ENCODE measurements at regions not wholly inside any gene's neighbourhood (a gene's known extent, or its start where the extent isn't known, plus 50 kb on each side); places are given as distances from the start of the nearest gene placed in this dataset.

DNA sequence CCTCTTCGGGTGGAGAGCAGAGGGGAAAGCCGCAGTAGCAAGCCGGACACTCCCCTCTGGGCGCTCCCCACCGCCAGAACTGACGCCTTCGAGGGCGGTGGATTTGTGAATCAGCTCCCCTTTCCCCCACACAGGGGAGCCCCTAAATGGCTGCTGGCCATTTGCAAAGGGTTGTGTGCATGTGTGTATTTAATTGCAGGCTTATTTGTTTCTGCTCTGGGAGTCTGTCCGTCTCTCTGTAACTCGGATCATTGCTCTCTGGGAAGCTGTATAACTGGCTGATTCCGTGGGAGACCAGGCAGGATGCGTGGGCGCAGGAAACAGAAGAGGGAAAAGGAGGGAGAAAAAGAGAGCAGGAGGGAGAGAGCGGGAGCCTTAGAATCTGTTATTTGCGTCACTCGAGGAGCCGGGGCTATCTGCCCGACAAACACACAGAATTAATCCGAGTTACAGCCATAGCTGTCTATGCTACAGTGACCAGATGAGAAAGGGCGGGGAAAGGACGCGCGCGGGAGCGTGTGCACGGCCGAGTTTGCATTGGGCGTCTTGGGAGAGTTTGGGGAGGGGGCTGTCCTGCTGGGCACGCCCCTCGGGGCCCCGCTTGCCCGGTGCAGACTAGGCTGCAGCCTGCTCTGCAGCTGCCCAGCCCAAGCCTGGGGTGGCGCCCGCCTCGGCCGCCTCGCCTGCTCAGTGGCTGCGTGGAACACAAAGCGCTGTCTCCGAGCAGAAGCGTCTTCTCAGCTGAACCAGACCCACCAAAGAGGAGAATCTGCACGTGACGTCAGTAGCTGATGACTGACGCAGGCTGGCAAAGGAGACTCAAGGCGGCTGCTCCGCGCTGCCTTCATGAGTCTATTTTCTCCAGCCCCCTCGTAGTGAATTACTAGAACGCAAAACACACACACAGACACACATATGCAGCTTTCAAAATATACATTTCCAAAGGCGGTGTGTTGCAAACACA, 105.3 kb upstream of the HSD17B12 start:
- no peak for DNase-seq (ENCODE audit: low spot score)
- Histone ChIP-seq H3K27ac (no peak overlapping the region), H3K4me3 (peak overlapping the region; percentile 60)
- TF ChIP-seq, protein P1, sequence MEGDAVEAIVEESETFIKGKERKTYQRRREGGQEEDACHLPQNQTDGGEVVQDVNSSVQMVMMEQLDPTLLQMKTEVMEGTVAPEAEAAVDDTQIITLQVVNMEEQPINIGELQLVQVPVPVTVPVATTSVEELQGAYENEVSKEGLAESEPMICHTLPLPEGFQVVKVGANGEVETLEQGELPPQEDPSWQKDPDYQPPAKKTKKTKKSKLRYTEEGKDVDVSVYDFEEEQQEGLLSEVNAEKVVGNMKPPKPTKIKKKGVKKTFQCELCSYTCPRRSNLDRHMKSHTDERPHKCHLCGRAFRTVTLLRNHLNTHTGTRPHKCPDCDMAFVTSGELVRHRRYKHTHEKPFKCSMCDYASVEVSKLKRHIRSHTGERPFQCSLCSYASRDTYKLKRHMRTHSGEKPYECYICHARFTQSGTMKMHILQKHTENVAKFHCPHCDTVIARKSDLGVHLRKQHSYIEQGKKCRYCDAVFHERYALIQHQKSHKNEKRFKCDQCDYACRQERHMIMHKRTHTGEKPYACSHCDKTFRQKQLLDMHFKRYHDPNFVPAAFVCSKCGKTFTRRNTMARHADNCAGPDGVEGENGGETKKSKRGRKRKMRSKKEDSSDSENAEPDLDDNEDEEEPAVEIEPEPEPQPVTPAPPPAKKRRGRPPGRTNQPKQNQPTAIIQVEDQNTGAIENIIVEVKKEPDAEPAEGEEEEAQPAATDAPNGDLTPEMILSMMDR (IDR thresholded peaks at IDR 0.05) = no peak

DNA sequence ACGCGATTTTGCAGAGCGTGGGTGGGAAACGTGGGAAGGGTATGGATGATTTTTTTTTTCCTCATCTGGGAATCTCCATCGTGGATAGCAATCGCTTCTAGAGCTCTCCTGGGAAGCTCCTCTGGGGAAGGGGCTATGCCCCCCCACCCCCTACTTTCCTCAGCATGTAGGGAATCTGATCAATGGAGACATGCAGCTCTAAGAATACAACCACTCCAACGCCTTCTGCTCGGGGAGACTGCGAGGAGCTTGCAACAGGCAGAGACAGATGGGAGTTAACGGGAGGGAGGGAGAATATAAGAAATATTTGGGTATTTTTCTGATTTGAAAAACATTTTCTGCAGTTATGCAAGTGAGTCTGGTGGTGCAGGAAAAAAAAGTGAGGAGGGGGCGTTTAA, 104.6 kb upstream of the HSD17B12 start:
- H3K4me3 ChIP-seq = peak overlapping the region; percentile 60
- TF ChIP-seq, protein P1 (IDR thresholded peaks at IDR 0.05) = no peak
- H3K27ac ChIP-seq = no peak overlapping the region
- DNase-seq (ENCODE audit: low spot score) = no peak

DNA sequence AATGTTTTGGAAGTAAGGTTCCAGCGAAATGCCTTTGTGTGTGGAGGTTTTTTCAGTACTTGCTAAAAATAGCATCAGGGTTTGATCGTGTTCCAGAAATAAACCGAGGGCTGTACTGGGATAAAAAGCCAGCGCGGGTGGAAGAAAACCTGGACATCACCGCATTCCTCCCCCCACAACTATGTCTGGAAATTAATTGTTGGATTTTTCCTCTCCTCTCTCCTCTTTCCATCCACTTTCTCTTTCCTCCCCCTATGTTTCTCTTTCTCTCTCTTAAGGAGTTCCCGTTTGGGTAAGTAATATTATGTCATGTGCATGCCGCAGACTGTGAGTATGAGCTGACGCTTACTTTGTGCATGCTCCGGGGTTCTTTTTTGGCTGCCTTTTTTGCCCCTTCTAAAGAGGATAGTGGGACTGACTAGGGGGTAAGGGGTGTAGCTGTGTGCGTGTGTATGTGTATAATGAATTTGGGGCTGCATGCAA, 104.2 kb upstream of the HSD17B12 start:
- H3K27ac ChIP-seq = no peak overlapping the region
- H3K4me3 ChIP-seq = peak overlapping the region; percentile 60
- no peak for DNase-seq (ENCODE audit: low spot score)
- TF ChIP-seq, protein P1 (IDR thresholded peaks at IDR 0.05) = no peak

DNA sequence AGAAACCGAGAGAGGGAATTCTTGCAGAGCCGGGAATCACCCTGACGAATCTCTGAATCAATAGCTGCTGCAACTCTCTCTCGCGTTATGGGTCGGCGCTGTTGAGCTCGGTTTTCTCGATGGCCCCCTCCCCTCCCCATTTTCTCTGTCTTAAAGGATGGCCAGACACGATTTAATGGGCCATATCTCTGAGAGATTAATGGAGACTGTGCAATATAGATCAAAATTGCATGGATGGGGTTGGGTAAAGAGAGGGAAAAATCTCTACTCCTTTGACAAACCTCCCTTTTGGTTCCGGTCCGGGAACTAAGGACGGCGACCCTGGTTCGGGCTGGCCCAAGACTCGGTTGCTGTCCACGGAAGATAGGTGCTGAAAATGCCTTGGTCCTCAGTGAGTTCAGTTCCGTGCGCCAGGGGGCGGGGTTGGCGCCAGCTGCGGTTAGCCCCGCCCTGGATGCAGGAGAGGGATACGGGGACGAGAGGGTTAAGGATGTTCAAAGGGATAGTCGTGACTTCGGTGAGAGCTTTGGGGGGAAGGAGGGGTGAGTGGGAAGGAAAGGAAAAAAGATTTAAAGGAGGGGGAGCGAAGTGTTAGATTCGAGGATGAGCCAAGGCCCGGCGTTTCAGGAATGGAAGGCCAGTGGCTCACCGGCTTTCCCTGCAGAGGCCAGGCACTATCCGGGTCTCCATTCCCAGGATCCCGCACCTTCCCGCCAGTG, 103.6 kb upstream of the HSD17B12 start:
- Histone ChIP-seq H3K27ac (no peak overlapping the region), H3K4me3 (peak overlapping the region; percentile 60)
- TF ChIP-seq, protein P1 (IDR thresholded peaks at IDR 0.05) = no peak
- no peak for DNase-seq (ENCODE audit: low spot score)

DNA sequence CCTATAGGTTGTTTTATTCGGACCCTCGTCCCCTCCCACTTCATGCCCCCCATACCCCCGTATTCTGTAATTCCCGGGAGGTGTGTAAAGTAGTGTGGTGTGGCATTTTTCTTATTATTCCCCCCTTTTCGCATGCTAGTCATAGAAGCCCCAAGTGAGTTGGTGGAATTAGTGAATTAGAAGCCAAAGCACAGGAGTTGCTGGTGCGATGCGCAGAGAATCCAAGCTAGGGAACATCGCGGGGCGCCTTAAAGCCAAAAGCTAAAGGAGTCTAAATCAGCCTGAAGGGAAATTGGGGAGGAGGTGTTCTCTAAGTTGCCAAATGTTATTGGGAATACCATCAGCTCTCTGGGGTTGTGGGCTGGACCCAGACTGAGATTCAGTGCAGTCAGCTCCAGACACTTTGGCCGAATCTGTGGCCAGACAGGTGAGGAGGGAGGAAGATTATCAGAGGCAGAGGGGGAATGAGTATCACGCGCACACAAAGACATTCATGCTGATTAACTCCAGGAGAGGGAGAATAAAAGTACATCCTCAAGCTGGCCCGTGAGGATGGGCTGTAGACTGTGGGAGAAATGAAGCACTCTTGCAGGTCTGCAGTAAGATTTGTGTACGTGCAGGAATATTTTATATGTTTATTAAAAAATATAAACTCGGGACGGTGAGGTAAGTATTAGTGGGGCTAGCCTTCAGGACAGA, 102.8 kb upstream of the HSD17B12 start:
- no peak overlapping the region for H3K4me3 ChIP-seq
- DNase-seq (ENCODE audit: low spot score) = no peak
- H3K27ac ChIP-seq = no peak overlapping the region
- TF ChIP-seq, protein P1 (IDR thresholded peaks at IDR 0.05) = no peak

DNA sequence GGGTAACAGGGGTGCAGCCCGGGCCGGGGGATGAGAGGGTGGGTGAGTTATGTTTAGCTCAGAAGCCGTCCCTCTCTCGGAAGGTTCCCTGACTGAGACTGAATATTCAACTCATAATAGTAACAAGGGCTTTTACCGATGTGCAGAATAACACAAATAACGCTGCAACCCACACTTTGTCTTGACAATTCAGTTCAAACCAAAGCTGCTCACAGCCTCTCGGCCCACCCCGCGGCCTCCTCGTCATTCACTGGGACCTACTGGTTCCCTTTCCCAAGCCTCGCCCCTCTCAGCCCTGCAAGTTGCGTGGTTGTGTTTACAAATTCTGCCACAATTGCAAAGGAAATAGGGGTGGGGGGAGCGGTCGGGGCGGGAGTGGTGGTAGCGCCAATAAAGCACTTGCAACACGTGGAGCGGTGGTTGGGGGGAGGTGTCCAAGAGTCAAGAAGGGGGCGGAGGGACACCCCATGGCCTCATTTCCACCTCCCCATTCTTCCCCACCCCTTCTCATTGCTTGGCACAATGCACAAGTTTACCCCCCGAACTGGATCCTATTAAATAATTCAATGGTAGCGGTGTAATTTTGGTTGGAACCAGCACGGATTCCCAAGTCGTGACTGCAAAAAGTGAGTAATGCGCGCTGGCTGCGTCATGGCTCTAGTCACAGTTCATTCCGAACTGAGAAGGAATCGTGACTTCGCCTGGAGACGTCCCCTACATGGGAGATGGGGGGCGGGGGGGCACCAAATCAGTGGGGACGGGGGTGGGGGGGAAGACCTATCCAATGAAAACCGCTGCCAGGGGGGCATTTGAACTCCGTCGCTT, 102.0 kb upstream of the HSD17B12 start:
- no peak for DNase-seq (ENCODE audit: low spot score)
- Histone ChIP-seq H3K4me3 (peak overlapping the region; percentile 71), H3K27ac (no peak overlapping the region)
- TF ChIP-seq, protein P1 (IDR thresholded peaks at IDR 0.05) = no peak
